Fibroblast of villous mesenchyme (primary cell): ENCODE measurements at regions not wholly inside any gene's neighbourhood (a gene's known extent, or its start where the extent isn't known, plus 50 kb on each side); places are given as distances from the start of the nearest gene placed in this dataset.
A peak's percentile ranks its signal among the peaks of the same experiment; 100 is the strongest.

Experiments used
- DNase-seq: peaks from one replicate; pipeline ENCODE4 v3.0.0-alpha.2; 2010; ENCODE audit warnings: low read depth
- H3K4me3 ChIP-seq: 2 replicates; pipeline ENCODE4 v1.5.1; 2011; ENCODE audit warnings: low read depth, mild to moderate bottlenecking, low read length
- TF ChIP-seq, protein P1 (sequence below): IDR thresholded peaks from 2 replicates; pipeline ENCODE4 v1.5.1; 2012; ENCODE audit warnings: low read depth, mild to moderate bottlenecking, low read length; ENCODE audit not compliant: insufficient read depth

GRCh38 chr5:61620699-61621182 is 288.7 kb downstream of the ZSWIM6 start:
- TF ChIP-seq, protein P1, sequence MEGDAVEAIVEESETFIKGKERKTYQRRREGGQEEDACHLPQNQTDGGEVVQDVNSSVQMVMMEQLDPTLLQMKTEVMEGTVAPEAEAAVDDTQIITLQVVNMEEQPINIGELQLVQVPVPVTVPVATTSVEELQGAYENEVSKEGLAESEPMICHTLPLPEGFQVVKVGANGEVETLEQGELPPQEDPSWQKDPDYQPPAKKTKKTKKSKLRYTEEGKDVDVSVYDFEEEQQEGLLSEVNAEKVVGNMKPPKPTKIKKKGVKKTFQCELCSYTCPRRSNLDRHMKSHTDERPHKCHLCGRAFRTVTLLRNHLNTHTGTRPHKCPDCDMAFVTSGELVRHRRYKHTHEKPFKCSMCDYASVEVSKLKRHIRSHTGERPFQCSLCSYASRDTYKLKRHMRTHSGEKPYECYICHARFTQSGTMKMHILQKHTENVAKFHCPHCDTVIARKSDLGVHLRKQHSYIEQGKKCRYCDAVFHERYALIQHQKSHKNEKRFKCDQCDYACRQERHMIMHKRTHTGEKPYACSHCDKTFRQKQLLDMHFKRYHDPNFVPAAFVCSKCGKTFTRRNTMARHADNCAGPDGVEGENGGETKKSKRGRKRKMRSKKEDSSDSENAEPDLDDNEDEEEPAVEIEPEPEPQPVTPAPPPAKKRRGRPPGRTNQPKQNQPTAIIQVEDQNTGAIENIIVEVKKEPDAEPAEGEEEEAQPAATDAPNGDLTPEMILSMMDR, result no peak
- no peak overlapping the region for H3K4me3 ChIP-seq
- peak; percentile 65 for DNase-seq

GRCh38 chr5:61621202-61621650 is 289.2 kb downstream of the ZSWIM6 start:
- TF ChIP-seq, protein P1, result no peak
- H3K4me3 ChIP-seq, result no peak overlapping the region
- DNase-seq, result no peak

GRCh38 chr5:61622156-61622555 is 290.1 kb downstream of the ZSWIM6 start:
- H3K4me3 ChIP-seq, result no peak overlapping the region
- TF ChIP-seq, protein P1, result no peak
- no peak for DNase-seq

DNA sequence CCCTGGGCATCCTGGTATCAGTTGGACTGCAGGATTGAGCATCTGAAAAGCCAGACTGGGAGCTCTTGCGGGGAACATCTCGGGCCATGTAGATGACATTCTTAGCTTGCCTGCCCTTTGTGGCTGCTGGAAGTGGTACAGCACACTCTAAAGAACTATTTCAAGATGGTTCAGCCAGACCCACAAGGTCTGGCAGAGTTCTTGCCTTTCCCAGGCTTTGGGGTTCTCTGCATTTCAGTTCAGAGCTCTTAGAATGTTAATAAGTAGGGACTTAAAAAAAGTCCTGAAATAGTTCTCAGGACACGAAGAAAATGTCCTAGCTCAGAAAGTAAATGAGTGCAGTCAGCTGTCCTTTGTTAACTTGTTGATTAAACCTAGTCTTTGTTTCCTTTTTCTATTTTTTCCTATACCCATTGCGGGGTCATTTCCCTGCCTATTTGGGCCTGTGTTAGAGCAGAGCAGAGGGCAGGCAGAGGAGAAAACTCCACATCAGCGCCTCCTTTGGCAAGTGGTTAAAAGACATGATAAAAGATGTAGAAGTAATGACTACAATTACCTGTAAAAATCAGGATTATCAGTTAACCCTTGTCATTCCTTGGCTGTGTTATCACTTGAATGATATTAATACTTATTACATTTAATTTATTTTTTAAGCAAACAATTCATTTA is 291.5 kb downstream of the ZSWIM6 start:
- no peak for DNase-seq
- no peak overlapping the region for H3K4me3 ChIP-seq
- TF ChIP-seq, protein P1, result peak; percentile 31

DNA sequence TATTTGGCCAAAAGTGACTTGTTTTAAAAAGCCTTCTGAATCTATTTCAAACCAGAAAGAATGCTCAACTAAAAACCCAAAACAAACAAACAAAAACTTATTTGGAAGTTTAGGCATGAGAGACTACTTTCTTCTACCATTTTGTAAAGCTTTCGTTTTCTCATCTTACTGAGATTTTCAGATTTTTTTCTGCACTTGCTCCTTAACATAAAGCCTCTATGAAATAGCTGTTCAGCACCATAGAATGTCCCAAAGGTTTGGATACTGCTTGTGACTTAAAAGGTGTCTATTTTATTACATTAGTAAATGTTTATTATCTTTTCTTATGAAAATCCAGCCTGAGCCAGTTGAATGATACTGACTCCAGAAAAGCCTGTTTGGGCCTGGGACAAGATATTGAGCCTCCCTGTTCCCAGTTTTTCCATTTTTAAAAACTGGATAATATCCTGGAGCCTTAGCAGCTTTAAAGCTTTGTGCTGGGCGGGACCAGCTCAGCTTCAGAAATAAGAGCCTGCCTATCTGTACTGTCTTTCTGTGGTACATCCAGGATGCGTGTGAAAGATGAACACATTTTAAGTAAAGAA is 292.6 kb downstream of the ZSWIM6 start:
- TF ChIP-seq, protein P1, result no peak
- H3K4me3 ChIP-seq, result no peak overlapping the region
- no peak for DNase-seq

DNA sequence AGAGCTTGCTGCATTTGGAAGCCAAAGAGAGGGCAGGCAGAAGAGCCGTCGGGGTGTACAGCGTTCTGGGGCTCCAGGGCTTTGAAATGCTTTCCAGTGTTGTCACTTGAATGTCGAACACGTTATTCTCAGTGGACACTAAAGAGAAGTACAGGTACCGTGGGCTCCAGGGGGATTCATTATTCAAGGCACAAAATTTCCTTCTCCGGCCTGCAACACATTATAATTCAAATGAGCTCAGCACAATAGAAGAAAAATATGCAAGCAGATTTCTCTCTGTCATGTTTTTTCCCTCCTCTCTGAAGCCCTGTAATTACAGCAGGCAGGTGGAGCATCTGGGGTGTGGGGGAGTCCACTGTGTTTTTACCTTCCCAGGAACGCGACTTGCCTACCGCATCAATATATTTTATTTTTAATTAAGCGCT is 293.1 kb downstream of the ZSWIM6 start:
- TF ChIP-seq, protein P1, result no peak
- DNase-seq, result no peak
- H3K4me3 ChIP-seq, result peak overlapping the region; percentile 55
